ENCODE measurements at regions not wholly inside any gene's neighbourhood (a gene's known extent, or its start where the extent isn't known, plus 50 kb on each side); places are given as distances from the start of the nearest gene placed in this dataset.
"Not testable (repeated sequence)": the region's sequence is repeated elsewhere in the genome, so short reads cannot be mapped to it uniquely, and the experiment has no call there.

DNA sequence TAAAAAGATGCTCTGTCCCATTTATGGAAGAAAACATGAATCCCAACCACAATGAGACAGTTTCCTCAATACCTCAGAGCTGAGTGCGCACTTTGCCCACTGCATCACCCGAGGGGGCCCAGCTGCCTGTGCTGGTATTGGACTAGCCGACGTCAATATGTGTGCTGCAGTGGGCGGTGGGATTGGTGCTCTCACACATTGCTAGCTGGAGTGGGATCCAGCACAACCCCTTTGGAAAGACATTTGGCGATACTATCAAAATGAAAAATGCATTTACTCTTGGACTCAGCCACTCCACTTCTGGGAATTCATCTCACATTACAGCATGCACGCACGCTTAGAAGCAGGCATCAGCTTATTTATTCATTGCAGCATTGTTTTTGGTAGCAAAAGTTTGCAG, 289.2 kb upstream of the FOXF1 start:
- H3K4me1 Mint-ChIP-seq: no peaks in the 10 kb centered on the region
- H3K36me3 Mint-ChIP-seq: no peaks in the 10 kb centered on the region
- H3K27me3 Mint-ChIP-seq: peaks cover 11% of the 10 kb centered on the region
- no peak overlapping the region for H3K27ac Mint-ChIP-seq
- no peak overlapping the region for H3K4me3 Mint-ChIP-seq
- peaks cover 0 to 4% (median 0%) of the 10 kb centered on the region in 3 donors for H3K9me3 Mint-ChIP-seq

DNA sequence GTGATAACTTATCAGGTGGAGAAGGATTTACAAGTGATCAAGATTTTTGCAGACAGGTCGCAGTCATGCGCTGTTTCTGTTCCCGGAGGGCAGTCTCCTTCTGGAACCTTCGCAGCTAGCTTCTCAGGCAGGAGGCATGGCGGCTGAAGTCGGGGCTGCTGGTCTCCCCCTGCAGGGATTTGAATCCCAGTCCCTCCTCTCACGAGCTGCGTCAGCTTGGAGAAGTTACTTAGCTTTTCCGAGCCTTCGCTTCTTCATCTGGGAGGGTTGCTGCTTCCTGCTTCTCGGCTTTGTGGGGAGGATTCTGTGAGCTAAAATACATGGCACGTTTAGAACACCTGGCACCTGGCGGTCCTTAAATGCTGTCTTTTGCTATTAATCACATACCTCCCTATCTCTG, 287.8 kb upstream of the FOXF1 start:
- Mint-ChIP-seq H3K27me3 (peaks cover 11% of the 10 kb centered on the region), H3K4me1 (no peaks in the 10 kb centered on the region), H3K9me3 (peaks cover 0 to 5% (median 0%) of the 10 kb centered on the region in 3 donors), H3K36me3 (no peaks in the 10 kb centered on the region), H3K27ac (no peak overlapping the region), H3K4me3 (no peak overlapping the region)

DNA sequence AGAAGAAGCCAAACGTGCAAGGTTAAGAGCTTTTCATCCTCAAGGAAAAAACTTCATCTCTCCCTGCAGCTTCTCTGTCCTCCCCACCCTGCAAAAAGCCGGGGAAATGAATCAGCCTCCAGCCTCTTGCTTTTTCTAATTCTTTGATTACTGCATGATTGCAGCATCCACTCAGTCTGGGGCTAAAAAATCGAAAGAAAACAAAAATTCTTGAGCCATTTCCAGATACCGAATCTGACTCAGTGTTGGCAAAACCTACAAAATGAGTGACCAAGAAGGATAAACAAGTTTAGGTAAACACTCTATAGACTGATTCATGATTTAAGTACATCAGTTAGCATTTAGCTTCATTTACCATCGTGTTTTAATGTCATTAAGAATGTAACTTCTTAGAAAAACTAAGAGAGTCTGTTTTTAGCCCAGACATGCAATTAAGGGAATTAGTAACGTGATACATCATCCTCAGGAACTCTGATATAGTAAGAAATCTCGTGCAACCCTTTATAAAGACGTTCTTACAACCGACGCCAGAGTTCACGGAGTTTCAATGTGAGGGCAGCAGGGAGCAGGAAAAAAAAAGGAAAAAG, 287.3 kb upstream of the FOXF1 start:
- H3K36me3 Mint-ChIP-seq: no peaks in the 10 kb centered on the region
- H3K27ac Mint-ChIP-seq: no peak overlapping the region
- H3K27me3 Mint-ChIP-seq: peaks cover 11% of the 10 kb centered on the region
- no peak overlapping the region for H3K4me3 Mint-ChIP-seq
- H3K4me1 Mint-ChIP-seq: no peaks in the 10 kb centered on the region
- H3K9me3 Mint-ChIP-seq: peaks cover 0 to 7% (median 0%) of the 10 kb centered on the region in 3 donors

DNA sequence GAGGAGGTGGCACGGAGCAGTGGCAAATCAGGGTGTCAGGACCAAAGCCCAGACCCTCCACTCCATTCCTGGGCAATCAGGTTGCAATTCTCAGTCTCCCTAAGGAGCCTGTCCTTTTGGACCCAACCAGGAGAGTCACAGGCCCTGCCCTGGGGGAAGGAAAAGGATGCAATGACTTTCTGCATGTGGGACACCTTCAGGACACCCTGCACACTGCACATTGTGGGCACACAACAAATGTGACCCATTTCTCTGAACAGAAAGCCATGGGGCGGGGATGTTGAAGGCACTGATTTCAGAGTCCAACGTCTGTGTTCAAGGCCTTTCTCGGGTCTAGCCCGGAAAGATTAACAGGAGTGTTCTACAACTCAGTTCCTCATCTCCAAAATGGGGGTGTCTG, 286.2 kb upstream of the FOXF1 start:
- Mint-ChIP-seq H3K4me3 (no peak overlapping the region), H3K36me3 (no peaks in the 10 kb centered on the region), H3K27ac (no peak overlapping the region), H3K27me3 (peaks cover 9% of the 10 kb centered on the region), H3K9me3 (peaks cover 0 to 5% (median 0%) of the 10 kb centered on the region in 3 donors), H3K4me1 (no peaks in the 10 kb centered on the region)

DNA sequence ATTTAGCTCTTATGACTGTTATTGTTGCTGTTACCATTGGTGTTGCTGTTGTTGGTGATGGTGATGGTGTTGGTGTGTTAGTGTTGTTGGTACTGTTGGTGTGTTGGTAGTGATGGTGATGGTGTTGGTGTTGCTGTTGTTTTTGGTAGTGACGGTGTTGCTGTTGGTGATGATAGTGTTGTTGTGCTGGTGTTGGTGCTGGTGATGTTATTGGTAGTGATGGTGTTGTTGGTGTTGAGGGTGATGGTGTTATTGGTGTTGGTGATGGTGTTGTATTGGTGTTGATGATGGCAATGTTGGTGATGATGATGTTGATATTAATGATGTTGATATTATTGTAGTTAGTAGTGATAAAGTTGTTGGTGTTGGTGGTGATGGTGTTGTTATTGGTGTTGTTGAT, 285.7 kb upstream of the FOXF1 start:
- Mint-ChIP-seq H3K27ac (no peak overlapping the region), H3K4me3 (no peak overlapping the region), H3K9me3 (peaks cover 0 to 5% (median 0%) of the 10 kb centered on the region in 3 donors), H3K4me1 (no peaks in the 10 kb centered on the region), H3K27me3 (peaks cover 9% of the 10 kb centered on the region), H3K36me3 (no peaks in the 10 kb centered on the region)

DNA sequence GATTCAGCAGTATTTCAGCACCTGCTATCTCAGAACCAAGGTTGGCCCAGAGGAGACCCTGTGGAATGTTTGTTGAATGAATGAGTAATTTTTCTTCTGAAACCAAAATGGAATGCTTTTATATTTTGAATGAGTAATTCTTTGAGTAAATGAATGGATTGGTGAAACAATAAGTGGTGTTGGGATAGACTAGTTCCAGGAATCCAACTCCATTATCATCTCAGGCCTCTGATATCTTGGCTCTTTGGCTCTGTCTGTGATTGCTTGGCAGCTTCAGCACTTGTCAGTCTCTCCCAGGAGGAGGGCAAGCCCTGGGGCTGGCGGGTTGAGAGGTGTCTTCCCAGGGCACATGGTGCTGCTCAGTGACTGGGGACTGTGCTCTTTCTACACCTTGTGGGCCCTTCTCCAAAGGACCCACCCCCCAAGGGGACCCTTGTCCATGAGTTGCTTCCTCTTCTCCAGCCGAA, 284.4 kb upstream of the FOXF1 start:
- Mint-ChIP-seq H3K27ac (no peak overlapping the region), H3K9me3 (peaks cover 0 to 5% (median 0%) of the 10 kb centered on the region in 3 donors), H3K27me3 (peaks cover 9% of the 10 kb centered on the region), H3K36me3 (no peaks in the 10 kb centered on the region), H3K4me3 (no peak overlapping the region), H3K4me1 (no peaks in the 10 kb centered on the region)

DNA sequence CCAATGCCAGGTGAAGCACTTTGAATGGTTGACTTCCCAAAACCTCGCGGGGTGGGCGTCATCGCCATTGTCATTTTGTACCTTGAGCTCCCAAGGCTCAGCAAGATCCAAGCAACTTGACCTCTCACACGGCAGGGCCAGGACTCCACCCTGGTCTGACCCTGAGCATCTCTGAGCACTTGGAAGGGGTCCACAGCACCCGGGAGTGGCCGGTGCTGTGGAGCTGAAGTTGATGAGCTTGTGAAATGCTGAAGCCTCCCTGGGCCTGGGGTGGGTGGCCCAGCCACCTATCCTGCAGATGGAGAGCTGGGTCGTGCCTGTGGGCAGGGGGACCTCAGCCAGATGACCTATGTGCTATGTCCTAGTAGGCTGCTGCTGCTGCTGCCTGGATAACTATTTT, 283.3 kb upstream of the FOXF1 start:
- H3K27me3 Mint-ChIP-seq: peaks cover 10% of the 10 kb centered on the region
- no peak overlapping the region for H3K4me3 Mint-ChIP-seq
- no peak overlapping the region for H3K27ac Mint-ChIP-seq
- no peaks in the 10 kb centered on the region for H3K36me3 Mint-ChIP-seq
- H3K4me1 Mint-ChIP-seq: no peaks in the 10 kb centered on the region
- peaks cover 0 to 5% (median 0%) of the 10 kb centered on the region in 3 donors for H3K9me3 Mint-ChIP-seq

DNA sequence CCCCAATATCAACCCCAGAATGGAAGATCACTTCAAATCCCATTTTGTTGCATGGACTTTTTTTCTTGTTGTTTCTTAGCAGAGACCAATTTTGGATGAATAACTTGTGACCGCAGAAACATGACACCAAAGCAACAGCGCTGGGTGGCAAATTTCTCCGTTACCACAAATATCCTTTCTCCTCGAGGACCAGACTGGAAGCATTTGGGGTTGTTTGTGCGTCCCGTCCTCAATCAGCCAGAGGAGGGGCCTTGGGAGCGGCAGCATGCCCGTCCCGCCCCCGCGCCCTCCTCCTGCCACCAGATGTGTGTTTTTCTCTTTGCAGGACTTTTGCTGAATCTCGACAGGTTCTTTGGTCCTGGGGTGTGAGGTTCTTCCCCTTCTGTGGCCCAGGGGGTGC, 282.5 kb upstream of the FOXF1 start:
- peaks cover 8% of the 10 kb centered on the region for H3K27me3 Mint-ChIP-seq
- no peaks in the 10 kb centered on the region for H3K4me1 Mint-ChIP-seq
- H3K36me3 Mint-ChIP-seq: no peaks in the 10 kb centered on the region
- H3K9me3 Mint-ChIP-seq: peaks cover 0 to 3% (median 0%) of the 10 kb centered on the region in 3 donors
- H3K4me3 Mint-ChIP-seq: no peak overlapping the region
- H3K27ac Mint-ChIP-seq: peak overlapping the region in 1 of 3 donors; percentile 40

DNA sequence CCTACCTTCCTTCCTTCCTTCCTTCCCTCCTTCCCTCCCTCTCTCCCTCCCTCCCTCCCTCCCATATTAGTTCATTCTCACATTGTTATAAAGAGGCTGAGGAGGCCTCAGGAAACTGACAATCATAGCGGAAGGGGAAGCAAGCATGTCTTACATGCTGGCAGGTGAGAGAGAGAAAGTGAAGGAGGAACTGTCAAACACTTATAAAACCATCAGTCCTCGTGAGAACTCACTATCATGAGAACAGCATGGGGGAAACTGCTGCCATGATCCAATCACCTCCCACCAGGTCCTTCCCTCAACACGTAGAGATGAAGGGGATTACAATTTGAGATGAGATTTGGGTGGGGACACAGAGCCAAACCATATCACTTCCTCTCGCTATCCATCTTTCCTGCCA, 281.6 kb upstream of the FOXF1 start:
- Mint-ChIP-seq H3K9me3 (peaks cover 0 to 3% (median 0%) of the 10 kb centered on the region in 3 donors), H3K27me3 (peaks cover 12% of the 10 kb centered on the region), H3K4me3 (no peak overlapping the region), H3K27ac (no peak overlapping the region), H3K36me3 (no peaks in the 10 kb centered on the region), H3K4me1 (no peaks in the 10 kb centered on the region)

DNA sequence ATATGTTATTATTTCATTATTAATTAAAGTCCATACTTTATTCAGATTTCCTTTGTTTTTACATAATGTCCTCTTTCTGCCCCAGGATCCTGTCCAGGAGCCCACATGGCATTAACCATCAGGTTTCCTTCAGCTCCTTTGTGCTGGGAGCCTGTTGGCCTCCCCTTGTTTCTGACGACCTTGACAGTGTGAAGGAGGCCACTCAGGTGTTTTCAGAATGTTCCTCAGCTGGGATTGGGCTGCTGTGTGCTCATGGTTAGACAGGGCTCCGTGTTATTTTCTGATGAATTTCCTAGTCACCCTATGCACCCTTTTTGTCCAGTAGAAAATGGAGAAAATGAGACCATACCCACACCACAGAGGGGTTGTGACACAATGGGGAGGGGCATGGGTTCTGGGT, 281.0 kb upstream of the FOXF1 start:
- H3K27ac Mint-ChIP-seq: no peak overlapping the region
- H3K9me3 Mint-ChIP-seq: peaks cover 0 to 3% (median 0%) of the 10 kb centered on the region in 3 donors
- no peak overlapping the region for H3K4me3 Mint-ChIP-seq
- no peaks in the 10 kb centered on the region for H3K4me1 Mint-ChIP-seq
- H3K36me3 Mint-ChIP-seq: no peaks in the 10 kb centered on the region
- H3K27me3 Mint-ChIP-seq: peaks cover 12% of the 10 kb centered on the region

DNA sequence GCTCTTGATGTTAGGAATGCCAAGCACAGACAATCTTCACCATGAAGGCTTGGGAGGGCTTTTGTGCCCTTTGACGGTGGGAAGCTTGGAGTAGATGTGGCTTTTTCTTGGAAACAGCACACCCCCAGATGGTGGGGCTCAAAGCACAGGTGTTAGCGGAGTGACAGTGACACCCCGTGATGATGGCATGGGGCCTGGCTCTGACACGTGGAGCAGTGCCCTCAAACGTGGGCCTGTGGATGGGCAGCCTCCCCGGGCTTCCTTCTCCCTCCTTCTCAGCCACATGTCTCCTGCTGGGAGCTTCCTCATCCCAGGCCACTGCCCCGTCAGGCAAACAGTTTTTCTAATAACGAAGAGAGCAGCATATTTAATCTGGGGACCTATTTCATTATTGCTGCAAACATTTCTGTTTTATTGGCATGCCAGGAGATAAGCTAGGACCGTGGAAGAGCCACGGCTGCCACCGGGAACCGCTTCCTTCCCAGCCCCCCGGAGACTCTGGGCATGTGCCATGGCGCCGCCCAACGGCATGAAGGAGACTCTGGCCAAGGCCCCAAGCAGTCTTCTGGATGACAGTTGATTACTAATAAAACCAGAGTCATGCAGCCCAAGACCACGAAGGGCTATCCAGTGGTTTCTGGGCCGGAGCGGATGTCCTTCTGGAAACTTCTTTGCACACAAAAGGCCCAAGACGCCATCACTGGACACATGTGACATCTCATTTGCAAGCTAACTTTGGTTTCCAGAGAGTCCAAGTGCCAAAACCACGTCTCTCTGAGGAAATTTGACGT, 280.3 kb upstream of the FOXF1 start:
- H3K27me3 Mint-ChIP-seq: peaks cover 12% of the 10 kb centered on the region
- H3K4me1 Mint-ChIP-seq: no peaks in the 10 kb centered on the region
- no peaks in the 10 kb centered on the region for H3K36me3 Mint-ChIP-seq
- H3K4me3 Mint-ChIP-seq: no peak overlapping the region
- H3K9me3 Mint-ChIP-seq: peaks cover 0 to 3% (median 0%) of the 10 kb centered on the region in 3 donors
- H3K27ac Mint-ChIP-seq: no peak overlapping the region

DNA sequence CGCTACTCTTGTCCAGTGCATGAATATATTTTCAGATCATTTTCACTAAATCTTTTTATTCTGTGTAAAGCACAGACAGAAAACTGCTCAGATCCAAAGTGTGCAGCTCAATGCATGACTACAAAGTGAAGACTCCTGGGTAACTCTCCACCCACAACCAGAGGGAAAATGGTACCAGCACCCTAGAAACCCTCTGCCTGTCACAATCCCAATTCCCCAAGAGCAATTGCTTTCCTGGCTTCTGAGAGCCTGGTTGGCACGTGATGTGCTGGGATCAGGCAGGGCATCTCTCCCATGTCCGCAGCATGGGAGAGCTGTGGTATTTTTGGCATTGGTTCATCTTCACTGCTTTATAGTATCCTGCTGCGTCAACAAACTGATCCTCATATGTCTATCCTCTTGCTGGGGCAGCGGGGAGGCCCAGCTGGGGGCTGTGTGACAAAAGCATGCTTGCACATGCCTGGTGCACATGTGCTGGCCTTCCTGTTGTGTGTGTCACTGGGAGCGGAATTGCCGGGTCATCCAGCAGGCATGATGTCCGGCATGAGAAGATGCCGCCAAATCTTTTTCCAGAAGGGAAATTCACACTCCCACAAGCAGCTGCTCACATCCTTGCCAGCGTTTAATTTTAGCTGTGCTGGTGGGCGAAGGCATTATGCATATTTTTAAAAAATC, 278.9 kb upstream of the FOXF1 start:
- no peaks in the 10 kb centered on the region for H3K36me3 Mint-ChIP-seq
- H3K4me1 Mint-ChIP-seq: no peaks in the 10 kb centered on the region
- no peak overlapping the region for H3K4me3 Mint-ChIP-seq
- H3K27ac Mint-ChIP-seq: no peak overlapping the region
- peaks cover 12% of the 10 kb centered on the region for H3K27me3 Mint-ChIP-seq
- peaks cover 0 to 3% (median 0%) of the 10 kb centered on the region in 3 donors for H3K9me3 Mint-ChIP-seq

DNA sequence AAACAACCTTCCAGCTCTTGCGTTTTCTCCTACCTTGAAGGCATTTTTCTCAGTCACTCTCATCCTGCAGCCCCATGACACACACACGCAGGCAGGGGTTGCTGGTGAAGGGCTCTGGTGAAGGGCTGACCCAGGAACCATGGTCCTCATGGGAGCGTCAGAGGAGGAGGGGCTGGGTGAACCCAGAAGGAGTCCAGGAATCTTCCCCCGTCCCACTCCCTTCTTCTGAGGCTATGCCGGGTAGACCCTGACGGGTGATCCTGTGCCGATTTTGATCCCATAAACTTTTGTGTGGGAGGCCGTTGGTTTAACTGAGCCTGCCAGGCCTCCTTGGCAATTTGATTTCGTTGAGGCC, 278.4 kb upstream of the FOXF1 start:
- Mint-ChIP-seq H3K36me3 (no peaks in the 10 kb centered on the region), H3K4me3 (no peak overlapping the region), H3K9me3 (peaks cover 0 to 3% (median 0%) of the 10 kb centered on the region in 3 donors), H3K4me1 (no peaks in the 10 kb centered on the region), H3K27ac (no peak overlapping the region), H3K27me3 (peaks cover 12% of the 10 kb centered on the region)

DNA sequence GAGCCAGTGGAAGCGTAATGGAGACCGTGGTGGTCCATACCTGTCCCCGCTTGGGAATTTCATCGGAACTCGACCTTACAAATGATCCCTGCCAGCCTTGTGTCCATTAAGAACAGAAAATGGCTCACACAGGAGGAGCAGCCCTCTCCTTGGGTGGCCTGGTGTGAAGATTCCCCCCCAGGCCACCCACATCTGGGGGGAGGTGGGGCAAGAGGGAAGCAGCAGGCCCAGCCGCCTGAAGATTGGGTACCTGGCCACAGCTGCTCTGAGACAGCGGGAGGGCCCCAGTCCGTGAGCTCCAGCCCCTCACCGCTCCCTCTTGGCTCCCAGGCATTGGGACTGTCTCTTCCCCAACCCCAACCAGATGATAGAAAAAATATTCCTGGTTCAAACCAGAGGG, 277.8 kb upstream of the FOXF1 start:
- H3K4me3 Mint-ChIP-seq: no peak overlapping the region
- H3K4me1 Mint-ChIP-seq: no peaks in the 10 kb centered on the region
- H3K27ac Mint-ChIP-seq: no peak overlapping the region
- peaks cover 12% of the 10 kb centered on the region for H3K27me3 Mint-ChIP-seq
- H3K9me3 Mint-ChIP-seq: peaks cover 0 to 2% (median 0%) of the 10 kb centered on the region in 3 donors
- H3K36me3 Mint-ChIP-seq: no peaks in the 10 kb centered on the region

DNA sequence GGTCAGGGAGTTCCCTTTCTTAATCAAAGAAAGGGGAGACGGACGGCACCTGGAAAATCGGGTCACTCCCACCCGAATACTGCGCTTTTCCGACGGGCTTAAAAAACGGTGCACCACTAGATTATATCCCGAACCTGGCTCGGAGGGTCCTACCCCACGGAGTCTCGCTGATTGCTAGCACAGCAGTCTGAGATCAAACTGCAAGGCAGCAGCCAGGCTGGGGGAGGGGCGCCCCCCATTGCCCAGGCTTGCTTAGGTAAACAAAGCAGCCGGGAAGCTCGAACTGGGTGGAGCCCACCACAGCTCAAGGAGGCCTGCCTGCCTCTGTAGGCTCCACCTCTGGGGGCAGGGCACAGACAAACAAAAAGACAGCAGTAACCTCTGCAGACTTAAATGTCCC, 276.8 kb upstream of the FOXF1 start:
- peaks cover 12% of the 10 kb centered on the region for H3K27me3 Mint-ChIP-seq
- H3K4me1 Mint-ChIP-seq, H3K36me3 Mint-ChIP-seq, H3K27ac Mint-ChIP-seq, H3K9me3 Mint-ChIP-seq, H3K4me3 Mint-ChIP-seq: not testable (repeated sequence)

Data from IgD-negative memory B cell (primary cell).